ENCODE measurements at regions not wholly inside any gene's neighbourhood (a gene's known extent, or its start where the extent isn't known, plus 50 kb on each side); places are given as distances from the start of the nearest gene placed in this dataset.

- TF ChIP-seq CTCF (IDR thresholded peaks at IDR 0.05; ENCODE audit: extremely low read depth in 1 of 2, insufficient read depth in 1 of 2, low read depth in 1 of 2, low read length in 2 of 2): no peak
- no peak for TF ChIP-seq MAX (IDR thresholded peaks at IDR 0.05; ENCODE audit: insufficient read depth, insufficient read length)
- TF ChIP-seq POLR2AphosphoS5 (IDR thresholded peaks at IDR 0.05; ENCODE audit: insufficient read depth, low read depth, low read length): no peak
- no peak for TF ChIP-seq FOS (IDR thresholded peaks at IDR 0.05; ENCODE audit: borderline replicate concordance, insufficient read depth, low read length)
- TF ChIP-seq EZH2 (IDR thresholded peaks at IDR 0.05; ENCODE audit: borderline replicate concordance, low read depth, low read length, severe bottlenecking): no peak
- no peak for TF ChIP-seq POLR2A (IDR thresholded peaks at IDR 0.05; ENCODE audit: low read depth, low read length)
- TF ChIP-seq JUN (IDR thresholded peaks at IDR 0.05; ENCODE audit: borderline replicate concordance, insufficient read depth, insufficient read length, low read depth): no peak
These were observed 945.0 kb upstream of the INTU start for GRCh38 chr4:126687655-126688358.
